ENCODE measurements at regions not wholly inside any gene's neighbourhood (a gene's known extent, or its start where the extent isn't known, plus 50 kb on each side); places are given as distances from the start of the nearest gene placed in this dataset.

DNA sequence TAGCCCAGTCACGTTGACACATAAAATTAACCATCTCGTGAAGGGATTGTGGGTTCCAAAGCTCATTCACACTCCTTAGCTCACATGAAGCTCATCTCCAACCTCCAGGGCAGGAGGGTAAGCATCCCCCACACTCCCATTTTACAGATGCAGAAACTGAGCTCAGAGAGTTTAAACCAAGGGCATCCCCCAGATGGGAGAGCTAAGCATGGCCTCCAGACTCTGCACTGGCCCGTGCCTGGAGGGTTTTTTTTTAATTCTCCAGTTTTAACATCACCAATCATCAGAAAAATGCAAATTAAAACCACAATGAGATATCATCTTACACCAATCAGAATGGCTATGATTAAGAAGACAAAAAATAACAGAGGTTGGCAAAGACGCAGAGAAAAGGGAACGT, 53.3 kb upstream of the TCF7L2 start:
- ChIA-PET POLR2A (interaction anchor here (0.6 kb wide), 1 partner anchor 88 kb away, joined by 5 read pairs; no protein-coding TSS in a partner anchor), CTCF (interaction anchor here (1.3 kb wide), 1 partner anchor 15 kb away, joined by 5 read pairs; no protein-coding TSS in a partner anchor)
- TF ChIP-seq, protein P1, sequence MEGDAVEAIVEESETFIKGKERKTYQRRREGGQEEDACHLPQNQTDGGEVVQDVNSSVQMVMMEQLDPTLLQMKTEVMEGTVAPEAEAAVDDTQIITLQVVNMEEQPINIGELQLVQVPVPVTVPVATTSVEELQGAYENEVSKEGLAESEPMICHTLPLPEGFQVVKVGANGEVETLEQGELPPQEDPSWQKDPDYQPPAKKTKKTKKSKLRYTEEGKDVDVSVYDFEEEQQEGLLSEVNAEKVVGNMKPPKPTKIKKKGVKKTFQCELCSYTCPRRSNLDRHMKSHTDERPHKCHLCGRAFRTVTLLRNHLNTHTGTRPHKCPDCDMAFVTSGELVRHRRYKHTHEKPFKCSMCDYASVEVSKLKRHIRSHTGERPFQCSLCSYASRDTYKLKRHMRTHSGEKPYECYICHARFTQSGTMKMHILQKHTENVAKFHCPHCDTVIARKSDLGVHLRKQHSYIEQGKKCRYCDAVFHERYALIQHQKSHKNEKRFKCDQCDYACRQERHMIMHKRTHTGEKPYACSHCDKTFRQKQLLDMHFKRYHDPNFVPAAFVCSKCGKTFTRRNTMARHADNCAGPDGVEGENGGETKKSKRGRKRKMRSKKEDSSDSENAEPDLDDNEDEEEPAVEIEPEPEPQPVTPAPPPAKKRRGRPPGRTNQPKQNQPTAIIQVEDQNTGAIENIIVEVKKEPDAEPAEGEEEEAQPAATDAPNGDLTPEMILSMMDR (IDR thresholded peaks at IDR 0.05; ENCODE audit: control extremely low read depth, extremely low read depth, low read depth, missing control alignments) = no peak
- no peak for DNase-seq (ENCODE audit: extremely low spot score)

DNA sequence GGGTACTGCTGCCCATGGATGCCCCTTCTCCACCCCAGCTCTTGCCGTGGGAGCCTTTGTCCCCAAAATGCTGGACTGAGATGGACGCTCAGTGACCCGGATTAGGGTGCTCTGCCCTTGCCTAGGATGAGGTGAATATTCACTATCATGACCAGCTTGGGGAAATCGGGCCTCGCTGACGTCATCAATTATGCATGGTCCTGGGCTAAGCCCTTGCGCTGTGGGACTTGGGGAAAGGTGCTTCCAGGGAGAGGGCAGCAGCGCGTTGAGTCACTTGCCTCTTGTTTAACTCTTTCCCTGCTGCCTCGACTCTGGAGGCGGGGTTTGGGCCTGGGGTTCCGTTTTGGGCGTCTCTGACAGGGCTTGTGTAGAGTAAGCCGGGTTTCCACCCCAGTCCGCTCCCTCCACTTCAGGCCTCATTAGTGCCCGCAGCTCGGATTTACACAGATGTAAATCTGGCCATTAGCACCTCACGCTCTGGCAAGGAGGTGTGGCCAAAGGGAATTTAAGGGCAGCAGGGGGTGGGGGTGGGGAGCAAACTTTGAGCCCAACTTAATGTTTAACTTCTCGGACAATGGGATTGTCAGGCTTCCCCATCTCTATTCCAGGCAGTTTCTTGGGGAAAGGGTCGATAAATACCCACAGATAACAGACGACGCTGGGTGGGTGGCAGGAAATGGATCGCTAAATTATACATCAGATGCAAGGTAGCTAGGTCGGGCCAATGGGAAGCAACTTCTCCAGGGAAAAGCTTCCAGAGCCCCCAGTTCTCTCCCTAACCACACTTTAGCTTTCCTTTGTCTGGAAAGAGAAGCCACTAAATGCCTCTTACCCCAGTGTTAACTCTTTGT, 51.3 kb upstream of the TCF7L2 start:
- TF ChIP-seq, protein P1 (IDR thresholded peaks at IDR 0.05; ENCODE audit: control extremely low read depth, extremely low read depth, low read depth, missing control alignments) = no peak
- ChIA-PET POLR2A (no interaction called here), CTCF (no interaction called here)
- DNase-seq (ENCODE audit: extremely low spot score) = no peak

DNA sequence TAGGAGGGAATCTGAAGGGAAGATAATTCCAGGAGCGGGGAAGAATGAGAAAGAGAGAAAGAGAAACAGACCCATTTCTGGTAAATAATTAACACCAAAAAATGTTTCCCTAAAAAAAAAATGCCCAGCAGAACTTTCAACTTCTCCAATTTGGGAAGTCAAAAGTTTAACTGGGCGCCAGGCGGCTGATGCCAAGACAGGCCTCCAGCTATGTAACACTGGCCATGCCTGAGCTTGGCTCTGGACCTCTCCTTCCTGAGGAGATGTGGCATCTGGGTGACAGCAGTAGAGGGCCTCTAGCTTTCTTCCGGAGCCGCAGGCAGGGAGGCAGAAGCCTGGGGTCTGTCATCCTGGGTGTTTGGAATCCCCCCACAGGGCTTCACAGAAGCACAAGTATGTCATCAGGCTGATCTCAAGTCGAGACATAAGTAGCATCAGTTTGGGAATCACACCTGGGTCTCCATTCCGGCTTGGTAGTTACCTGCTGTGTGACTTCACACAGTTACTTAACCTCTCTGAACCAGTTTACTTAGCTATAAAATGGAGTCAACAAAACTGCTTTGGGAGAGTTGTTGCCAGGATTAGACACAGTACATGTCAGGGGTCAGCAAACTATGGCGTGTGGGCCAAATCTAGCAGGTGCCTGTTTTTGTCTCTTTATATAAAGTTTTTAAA, 50.5 kb upstream of the TCF7L2 start:
- ChIA-PET POLR2A (no interaction called here), CTCF (no interaction called here)
- TF ChIP-seq, protein P1 (IDR thresholded peaks at IDR 0.05; ENCODE audit: control extremely low read depth, extremely low read depth, low read depth, missing control alignments) = no peak
- DNase-seq (ENCODE audit: extremely low spot score) = no peak

All from GM10248 (cell line).